HG03159 (cell line): ENCODE measurements at regions not wholly inside any gene's neighbourhood (a gene's known extent, or its start where the extent isn't known, plus 50 kb on each side); places are given as distances from the start of the nearest gene placed in this dataset.
"Not testable (repeated sequence)": the region's sequence is repeated elsewhere in the genome, so short reads cannot be mapped to it uniquely, and the experiment has no call there.

Experiments
- ATAC-seq: cut with Tn5 transposase; IDR thresholded peaks from one replicate; pipeline ENCODE4 v1.9.1; 2021; ENCODE audit warnings: mild to moderate bottlenecking, moderate library complexity; ENCODE audit not compliant: unreplicated experiment

DNA sequence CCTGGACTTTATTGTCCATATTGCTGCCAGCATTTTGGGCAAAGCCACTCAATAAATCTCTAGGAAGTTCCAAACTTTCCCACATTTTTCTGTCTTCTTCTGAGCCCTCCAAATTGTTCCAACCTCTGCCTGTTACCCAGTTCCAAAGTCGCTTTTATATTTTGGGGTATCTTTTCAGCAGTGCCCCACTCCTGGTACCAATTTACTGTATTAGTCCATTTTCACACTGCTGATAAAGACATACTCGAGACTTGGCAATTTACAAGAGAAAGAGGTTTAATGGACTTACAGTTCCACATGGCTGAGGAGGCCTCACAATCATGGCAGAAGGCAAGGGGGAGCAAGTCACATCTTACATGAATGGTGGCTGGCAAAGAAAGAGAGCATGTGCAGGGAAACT lies 53.4 kb downstream of the AHSP start:
- not testable (repeated sequence) for ATAC-seq

- not testable (repeated sequence) for ATAC-seq
Measured at GRCh38 chr16:31601737-31602384, 74.2 kb downstream of the AHSP start.

- ATAC-seq = no peak
Measured at GRCh38 chr16:31618130-31618529, 90.4 kb downstream of the AHSP start.

DNA sequence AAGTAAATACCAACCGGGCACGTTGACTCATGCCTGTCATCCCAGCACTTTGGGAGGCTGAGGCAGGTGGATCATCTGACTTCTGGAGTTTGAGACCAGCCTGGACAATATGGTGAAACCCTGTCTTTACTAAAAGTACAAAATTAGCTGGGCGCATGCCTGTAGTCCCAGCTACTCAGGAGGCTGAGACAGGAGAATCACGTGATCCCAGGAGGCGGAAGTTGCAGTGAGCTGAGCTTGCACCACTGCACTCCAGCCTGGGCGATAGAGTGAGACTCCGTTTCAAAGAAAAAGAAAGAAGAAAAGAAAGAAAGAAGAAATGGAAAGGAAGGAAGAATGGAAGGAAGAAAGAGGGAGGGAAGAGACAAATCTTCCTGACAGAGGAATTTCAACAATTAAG lies 108.7 kb downstream of the AHSP start:
- ATAC-seq = no peak

GRCh38 chr16:31641279-31641678 lies 113.6 kb downstream of the AHSP start:
- no peak for ATAC-seq

DNA sequence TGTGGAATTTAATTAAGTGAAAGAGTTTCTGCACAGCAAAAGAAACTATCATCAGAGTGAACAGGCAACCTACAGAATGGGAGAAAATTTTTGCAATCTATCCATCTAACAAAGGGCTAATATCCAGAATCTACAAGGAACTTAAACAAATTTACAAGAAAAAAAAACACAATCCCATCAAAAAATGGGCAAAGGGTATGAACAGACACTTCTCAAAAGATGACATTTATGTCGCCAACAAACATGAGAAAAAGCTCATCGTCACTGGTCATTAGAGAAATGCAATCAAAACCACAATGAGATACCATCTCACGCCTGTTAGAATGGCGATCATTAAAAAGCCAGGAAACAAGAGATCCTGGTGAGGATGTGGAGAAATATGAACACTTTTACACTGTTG lies 128.0 kb downstream of the AHSP start:
- not testable (repeated sequence) for ATAC-seq

DNA sequence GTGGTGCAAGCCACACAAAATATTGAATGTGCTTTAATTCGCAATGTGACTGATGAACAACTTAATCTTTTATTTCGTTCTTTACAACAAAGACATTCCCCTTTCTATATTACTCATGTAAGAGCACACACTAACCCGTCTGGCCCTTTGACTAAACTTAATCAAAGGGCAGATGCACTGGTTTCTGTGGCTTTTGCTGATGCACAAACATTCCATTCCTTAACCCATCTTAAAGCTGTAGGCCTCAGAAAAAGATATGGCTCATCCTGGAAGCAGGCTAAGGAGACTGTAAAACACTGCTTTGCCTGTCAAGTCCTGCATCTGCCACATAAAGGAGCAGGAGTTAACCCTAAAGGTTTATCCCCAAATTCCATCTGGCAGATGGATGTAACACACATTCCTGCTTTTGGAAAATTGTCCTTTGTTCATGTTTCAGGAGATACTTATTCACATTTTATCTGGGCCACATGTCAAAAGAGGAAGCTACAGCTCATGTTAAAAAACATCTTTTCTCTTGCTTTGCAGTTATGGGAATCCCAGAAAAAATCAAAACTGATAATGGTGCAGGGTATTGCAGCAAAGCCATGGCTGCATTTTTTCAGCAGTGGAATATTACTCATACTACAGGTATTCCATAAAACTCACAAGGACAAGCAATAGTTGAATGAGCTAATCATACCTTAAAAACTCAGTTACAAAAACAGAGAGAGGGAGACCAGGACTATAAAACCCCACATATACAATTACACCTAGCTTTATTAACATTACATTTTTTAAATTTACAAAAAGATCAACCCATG lies 137.2 kb downstream of the AHSP start:
- no peak for ATAC-seq

- ATAC-seq = no peak
Measured at GRCh38 chr16:31674686-31675085, 147.0 kb downstream of the AHSP start.

DNA sequence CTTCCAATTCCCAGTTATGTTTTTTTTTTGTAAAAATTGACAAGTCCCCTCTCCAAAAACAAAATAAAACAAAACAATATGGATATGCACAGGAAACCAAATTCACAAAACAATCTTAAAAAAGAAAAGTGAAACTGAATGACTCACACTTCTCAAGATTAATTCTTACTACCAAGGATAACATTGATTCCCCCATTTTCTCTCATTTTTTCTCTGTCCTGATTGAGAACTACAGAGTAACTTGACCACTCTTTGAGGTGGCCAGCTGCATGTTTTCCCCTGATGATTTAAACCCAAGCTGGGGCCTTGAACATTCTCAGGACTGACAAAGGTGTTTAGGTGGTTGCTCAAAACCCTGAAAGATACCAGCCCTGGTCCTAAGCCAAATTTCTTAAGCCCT lies 149.0 kb downstream of the AHSP start:
- ATAC-seq = no peak

DNA sequence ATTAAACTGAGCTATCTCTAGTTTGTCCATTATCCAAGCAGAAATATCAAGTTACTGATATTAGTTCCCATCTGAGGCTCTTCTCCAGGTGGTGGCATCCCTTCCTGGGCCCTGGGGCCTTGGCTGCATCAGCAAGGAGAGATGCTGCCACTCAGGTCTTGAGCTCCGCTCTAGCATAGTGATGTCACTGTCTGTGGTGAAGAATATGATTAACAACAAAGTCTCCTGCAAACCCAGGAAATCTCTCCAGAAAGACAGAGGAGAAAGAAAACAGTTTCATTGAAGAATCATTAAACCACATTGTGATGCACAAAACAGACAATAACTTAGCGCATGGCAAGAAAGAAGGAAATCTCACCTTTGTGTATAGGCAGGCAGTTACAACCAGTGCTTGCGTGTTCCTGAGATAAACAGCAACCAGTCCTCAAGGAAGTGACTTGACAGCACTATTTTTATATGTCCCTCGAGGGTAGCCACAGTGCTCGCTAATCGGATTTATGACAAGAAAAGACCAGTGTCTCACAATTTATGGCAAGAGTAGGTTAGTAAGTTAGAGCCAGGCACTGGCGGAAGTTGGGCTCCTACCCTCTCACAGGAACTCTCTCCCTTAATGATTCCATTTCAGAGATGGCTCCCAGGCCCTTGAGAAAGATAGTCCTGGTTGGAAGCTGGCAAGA lies 151.1 kb downstream of the AHSP start:
- no peak for ATAC-seq

DNA sequence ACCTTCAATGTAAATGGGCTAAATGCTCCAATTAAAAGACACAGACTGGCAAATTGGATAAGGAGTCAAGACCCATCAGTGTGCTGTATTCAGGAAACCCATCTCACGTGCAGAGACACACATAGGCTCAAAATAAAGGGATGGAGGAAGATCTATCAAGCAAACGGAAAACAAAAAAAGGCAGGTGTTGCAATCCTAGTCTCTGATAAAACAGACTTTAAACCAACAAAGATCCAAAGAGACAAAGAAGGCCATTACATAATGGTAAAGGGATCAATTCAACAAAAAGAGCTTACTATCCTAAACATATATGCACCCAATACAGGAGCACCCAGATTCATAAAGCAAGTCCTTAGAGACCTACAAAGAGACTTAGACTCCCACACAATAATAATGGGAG lies 161.6 kb downstream of the AHSP start:
- not testable (repeated sequence) for ATAC-seq

DNA sequence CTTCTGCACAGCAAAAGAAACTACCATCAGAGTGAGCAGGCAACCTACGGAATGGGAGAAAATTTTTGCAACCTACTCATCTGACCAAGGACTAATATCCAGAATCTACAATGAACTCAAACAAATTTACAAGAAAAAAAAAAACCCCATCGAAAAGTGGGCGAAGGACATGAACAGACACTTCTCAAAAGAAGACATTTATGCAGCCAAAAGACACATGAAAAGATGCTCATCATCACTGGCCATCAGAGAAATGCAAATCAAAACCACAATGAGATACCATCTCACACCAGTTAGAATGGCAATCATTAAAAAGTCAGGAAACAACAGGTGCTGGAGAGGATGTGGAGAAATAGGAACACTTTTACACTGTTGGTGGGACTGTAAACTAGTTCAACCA lies 164.6 kb downstream of the AHSP start:
- ATAC-seq = not testable (repeated sequence)

DNA sequence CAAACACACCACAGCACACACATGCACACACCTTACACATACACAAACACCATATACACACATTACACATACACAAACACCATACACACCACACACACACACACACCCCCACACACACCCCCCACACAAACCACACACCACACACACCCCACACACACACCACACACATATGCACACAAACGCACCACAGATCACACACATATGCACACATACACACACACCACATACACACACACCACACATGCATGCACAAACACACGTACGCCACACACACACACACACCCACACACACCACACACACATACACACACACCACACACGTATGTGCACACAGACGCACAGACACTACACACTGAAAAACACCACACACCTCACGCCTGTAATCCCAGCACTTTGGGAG lies 166.0 kb downstream of the AHSP start:
- no peak for ATAC-seq

DNA sequence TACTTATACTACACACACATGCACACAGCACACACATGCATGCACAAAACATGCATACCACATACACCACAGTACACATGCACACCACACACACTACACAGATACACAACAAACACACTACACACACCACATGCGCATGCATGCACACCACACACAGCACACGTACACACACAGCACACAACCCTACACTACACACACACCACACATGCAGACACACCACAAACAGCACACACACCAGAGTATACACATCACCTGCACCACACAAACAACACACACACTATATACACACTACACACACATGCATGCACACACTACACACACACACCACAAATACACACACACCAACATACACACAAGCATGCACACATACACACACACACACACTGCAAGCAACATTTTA lies 166.8 kb downstream of the AHSP start:
- no peak for ATAC-seq

- peak; percentile 48 for ATAC-seq
Measured at GRCh38 chr16:31695667-31696066, 168.0 kb downstream of the AHSP start.

- no peak for ATAC-seq
Measured at GRCh38 chr16:31696968-31697743, 169.5 kb downstream of the AHSP start.

GRCh38 chr16:31697744-31698125 lies 170.0 kb downstream of the AHSP start:
- ATAC-seq = no peak

GRCh38 chr16:31698901-31699300 lies 171.2 kb downstream of the AHSP start:
- no peak for ATAC-seq

GRCh38 chr16:31699601-31700000 lies 171.9 kb downstream of the AHSP start:
- ATAC-seq = no peak

DNA sequence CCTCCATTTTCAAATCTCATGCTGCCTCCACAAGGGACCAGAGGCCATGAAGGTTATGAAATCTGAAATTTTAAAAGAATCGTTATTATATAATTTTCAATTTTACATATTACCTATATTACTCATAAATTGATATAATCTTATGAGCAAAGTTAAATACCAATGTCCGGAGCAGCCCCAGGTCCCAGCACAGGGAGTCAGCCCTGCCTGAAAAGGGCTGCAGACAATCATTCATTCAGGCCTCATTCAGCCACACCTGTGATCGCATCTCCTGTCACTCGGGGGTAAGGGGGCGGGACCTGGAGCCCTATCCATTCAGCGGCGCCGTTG lies 172.5 kb downstream of the AHSP start:
- peak; percentile 84 for ATAC-seq
